ENCODE measurements at regions not wholly inside any gene's neighbourhood (a gene's known extent, or its start where the extent isn't known, plus 50 kb on each side); places are given as distances from the start of the nearest gene placed in this dataset.

DNA sequence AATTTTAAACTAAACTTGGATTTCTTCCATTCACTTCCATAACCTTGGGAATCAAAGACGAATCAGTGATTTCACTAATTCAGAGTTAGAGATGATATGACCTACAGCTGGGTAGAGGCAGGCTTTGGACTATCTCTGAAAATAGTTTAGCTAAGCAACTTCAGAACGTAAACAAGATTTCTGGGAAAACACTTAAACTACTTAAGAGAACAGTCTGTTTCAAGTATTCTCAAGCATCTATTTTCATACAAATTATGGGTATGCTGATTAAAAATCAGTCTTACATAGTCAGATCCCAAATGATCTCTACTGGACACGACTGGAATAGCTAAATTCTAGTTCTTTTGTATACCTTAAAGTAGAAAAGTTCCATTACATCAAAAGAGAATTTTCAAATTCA lies 179.9 kb downstream of the PLCE1 start:
- no peak for TF ChIP-seq TAF1 (IDR thresholded peaks at IDR 0.05; ENCODE audit: borderline replicate concordance, low read depth, low read length)
- TF ChIP-seq POLR2A (IDR thresholded peaks at IDR 0.05; ENCODE audit: low read depth, low read length): no peak
- TF ChIP-seq POLR2AphosphoS5 (IDR thresholded peaks at IDR 0.05; ENCODE audit: low read depth, low read length): no peak
